GM12872 (cell line): ENCODE measurements at regions not wholly inside any gene's neighbourhood (a gene's known extent, or its start where the extent isn't known, plus 50 kb on each side); places are given as distances from the start of the nearest gene placed in this dataset.

ENCODE experiments used
- TF ChIP-seq, protein P1 (sequence below): IDR thresholded peaks from 3 replicates; pipeline ENCODE4 v1.5.1; 2011; ENCODE audit warnings: low read depth, mild to moderate bottlenecking, low read length, moderate library complexity; ENCODE audit not compliant: insufficient read depth

DNA sequence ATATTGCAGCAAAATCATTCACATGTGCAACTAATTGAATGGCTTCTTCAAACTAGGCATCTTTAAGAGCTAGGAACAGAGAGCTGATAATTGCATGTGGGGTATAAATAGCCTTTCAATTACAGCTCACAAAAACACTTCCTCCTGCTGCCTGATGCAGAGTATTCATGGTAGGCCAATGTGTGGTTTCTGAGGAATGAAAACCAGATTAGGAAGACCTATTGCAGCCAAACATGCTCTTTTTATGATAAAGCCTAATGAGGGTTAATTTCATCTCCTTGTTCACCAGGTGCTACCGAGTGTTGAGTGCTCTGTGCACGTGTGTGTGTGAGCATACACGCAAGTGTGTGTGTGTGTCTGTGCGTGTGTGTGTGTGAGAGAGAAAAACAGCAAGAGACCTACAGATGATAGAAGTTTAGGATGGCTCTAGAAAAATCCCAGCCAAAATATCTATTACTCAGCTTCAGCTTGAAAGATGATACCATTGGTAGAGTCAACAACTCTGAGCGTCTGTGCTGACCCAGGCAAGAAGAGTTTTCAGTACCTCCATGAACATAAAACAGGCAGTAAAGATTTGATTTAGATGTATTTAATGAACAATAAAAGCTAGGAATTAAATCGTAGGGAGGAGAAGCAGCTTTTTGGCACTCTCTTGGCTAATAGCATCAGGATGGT, 448.5 kb upstream of the ANKRD30A start:
- TF ChIP-seq, protein P1, sequence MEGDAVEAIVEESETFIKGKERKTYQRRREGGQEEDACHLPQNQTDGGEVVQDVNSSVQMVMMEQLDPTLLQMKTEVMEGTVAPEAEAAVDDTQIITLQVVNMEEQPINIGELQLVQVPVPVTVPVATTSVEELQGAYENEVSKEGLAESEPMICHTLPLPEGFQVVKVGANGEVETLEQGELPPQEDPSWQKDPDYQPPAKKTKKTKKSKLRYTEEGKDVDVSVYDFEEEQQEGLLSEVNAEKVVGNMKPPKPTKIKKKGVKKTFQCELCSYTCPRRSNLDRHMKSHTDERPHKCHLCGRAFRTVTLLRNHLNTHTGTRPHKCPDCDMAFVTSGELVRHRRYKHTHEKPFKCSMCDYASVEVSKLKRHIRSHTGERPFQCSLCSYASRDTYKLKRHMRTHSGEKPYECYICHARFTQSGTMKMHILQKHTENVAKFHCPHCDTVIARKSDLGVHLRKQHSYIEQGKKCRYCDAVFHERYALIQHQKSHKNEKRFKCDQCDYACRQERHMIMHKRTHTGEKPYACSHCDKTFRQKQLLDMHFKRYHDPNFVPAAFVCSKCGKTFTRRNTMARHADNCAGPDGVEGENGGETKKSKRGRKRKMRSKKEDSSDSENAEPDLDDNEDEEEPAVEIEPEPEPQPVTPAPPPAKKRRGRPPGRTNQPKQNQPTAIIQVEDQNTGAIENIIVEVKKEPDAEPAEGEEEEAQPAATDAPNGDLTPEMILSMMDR: no peak

DNA sequence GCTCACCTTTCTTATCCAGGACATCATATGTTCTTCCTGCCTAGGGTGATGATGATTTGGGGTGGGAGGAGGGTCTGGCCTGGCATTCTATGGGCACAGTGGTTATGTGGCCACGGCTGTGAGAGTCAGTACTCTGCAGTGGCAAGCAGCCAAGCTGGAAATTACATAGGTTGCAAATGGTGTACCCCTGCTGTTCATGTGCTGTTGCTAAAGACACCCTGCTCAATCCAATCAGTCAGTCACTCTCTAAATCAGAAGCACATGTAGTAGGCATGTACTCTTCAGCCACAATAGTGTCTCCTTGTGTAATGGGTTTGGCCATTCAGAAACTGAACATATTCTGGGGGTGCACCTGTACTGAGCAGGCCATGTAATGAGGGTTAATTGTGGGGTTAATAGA, 449.1 kb upstream of the ANKRD30A start:
- TF ChIP-seq, protein P1: no peak

GRCh38 chr10:36675458-36675880, 449.9 kb upstream of the ANKRD30A start:
- TF ChIP-seq, protein P1: no peak

- TF ChIP-seq, protein P1: no peak
Measured at GRCh38 chr10:36671607-36672006, 453.8 kb upstream of the ANKRD30A start.

DNA sequence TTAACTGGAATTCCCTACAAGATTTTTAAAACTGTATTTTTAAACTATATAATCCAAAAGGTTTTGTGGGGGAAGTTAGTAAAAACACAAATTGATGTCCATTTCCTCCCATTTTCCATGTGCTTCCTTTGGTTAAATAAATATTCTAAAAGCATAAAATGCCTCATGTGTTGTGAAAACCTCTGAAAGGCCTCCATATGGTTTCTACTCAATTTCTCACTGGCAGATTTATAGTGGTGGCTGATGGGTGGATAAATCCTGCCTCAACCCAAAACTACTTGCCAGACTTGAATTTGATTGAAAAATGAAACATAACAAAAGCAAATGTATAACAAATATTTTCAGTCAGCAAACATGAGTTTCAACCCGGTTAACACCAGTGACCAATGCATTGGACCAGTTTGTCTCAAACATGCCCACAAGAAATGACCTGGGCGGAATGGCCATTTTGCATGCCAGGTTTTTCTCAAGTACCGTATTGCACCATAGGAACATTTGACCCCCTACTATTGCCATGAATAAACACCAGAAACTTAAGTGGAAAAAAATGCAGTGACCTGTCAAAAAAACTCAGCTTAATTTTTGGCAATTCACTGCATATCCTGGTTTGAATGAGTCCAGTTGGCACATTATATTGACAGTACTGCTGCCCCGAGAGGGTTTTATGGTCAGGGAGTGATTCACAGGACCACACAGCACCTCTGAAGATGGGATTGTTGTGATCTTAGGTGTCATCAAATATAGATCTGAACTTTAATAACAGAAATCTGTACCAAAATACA, 454.6 kb upstream of the ANKRD30A start:
- TF ChIP-seq, protein P1: no peak

DNA sequence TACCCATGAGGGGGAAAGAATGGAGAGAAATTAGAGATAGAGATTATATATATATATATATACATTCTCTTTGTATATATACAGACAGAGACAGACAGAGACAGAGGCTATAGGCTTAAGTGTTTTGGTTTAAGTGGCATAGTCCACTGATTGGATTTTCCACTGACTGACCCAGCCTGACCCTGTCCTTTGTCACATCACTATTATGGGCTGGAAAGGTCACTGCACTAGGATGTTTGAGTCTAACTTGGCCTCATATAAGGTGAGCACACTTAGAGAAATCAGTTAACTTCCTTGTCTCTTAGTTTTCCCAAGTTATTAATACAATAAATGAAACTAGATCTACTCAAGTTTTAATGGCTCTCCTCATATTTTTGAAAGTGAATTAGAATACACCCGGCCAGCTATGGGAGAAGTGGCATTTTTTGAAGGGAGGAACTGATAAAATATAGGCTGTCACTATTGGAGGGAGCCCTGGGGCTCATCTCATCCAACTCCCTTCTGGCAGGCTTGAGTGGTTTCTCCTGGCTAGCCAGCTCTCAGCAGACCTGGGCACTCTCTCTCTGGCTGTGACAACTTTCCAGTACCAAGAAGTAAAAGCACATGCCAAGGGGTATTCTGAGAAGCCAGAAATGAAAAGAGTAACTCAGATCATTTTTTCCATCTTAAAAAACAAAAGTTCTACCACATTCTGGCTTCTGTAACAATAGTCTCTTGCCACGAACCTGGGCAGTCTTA, 455.6 kb upstream of the ANKRD30A start:
- TF ChIP-seq, protein P1: no peak

DNA sequence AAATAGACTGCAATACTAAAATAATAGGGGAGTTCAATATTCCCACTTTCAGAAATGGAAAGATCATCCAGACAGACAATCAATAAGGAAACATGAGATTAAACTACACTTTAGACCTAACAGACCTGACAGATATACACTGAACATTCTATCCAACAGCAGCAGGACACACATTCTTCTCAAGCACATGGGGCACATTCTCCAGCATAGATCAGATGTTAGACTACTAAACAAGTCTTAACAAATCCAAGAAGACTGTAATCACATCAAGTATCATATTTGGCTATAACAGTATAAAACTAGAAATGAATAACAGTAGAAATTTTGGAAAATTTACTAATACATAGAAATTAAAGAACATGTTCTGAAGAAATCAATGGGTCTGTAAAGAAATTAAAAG, 458.9 kb upstream of the ANKRD30A start:
- TF ChIP-seq, protein P1: no peak
